Erythroblast (primary cell): ENCODE measurements at regions not wholly inside any gene's neighbourhood (a gene's known extent, or its start where the extent isn't known, plus 50 kb on each side); places are given as distances from the start of the nearest gene placed in this dataset.

Experiments used
- GATA1 ChIP-seq: IDR thresholded peaks from 2 replicates; pipeline ENCODE4 v1.6.1; 2011; ENCODE audit warnings: low read depth, mild to moderate bottlenecking, control low read depth, low read length, moderate library complexity
- POLR2A ChIP-seq: IDR thresholded peaks from 2 replicates; pipeline ENCODE4 v1.6.1; 2011; ENCODE audit warnings: mild to moderate bottlenecking, low read length

GRCh38 chr10:30770816-30771215 is 141.3 kb upstream of the LYZL2 start:
- TF ChIP-seq POLR2A (no peak), GATA1 (no peak)
